KOPT-K1 (cell line): ENCODE measurements at regions not wholly inside any gene's neighbourhood (a gene's known extent, or its start where the extent isn't known, plus 50 kb on each side); places are given as distances from the start of the nearest gene placed in this dataset.
"Not testable (repeated sequence)": the region's sequence is repeated elsewhere in the genome, so short reads cannot be mapped to it uniquely, and the experiment has no call there.

Source experiments
- H3K27ac ChIP-seq: fragments of 200-600 bp; sonication (generic); 2 replicates; pipeline ENCODE4 v1.5.1; 2016; ENCODE audit warnings: antibody characterized with exemption, mild to moderate bottlenecking, low read depth, low read length; ENCODE audit not compliant: poor library complexity, severe bottlenecking
- H3K36me3 ChIP-seq: fragments of 200-600 bp; sonication (generic); 2 replicates; pipeline ENCODE4 v1.5.1; 2017; ENCODE audit warnings: antibody characterized with exemption, mild to moderate bottlenecking, low read length, moderate library complexity; ENCODE audit not compliant: insufficient read depth
- H3K9me3 ChIP-seq: fragments of 200-600 bp; sonication (generic); 2 replicates; pipeline ENCODE4 v1.5.1; 2017; ENCODE audit warnings: antibody characterized with exemption, low read length, mild to moderate bottlenecking; ENCODE audit not compliant: insufficient read depth, poor library complexity, severe bottlenecking

DNA sequence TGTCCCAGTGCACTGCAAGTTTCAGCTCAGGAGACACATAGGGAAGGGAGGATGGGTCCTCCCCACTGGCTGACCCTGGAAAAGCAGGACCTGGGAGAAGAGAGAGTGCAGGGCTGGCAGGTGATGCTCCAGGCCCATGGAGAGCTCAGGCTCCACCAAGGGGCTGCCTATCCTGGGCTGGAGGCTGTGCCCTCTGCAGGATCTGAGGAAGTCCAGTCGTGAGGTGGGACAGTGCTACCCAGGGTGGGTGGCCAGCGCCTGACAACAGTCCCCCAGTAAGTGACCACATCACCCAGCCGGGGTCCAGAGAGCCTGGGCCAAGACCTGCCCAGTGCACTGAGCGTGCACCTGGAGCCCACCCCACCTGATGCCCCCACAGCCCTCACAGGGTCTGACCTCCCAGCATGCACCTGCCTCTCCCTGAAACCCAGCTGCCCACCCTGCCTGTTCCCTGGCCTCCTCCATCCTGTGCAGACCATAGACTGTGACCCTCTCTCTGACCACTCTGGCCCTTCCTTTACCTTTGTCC lies 626.1 kb upstream of the DEFB115 start:
- H3K36me3 ChIP-seq, H3K9me3 ChIP-seq, H3K27ac ChIP-seq: not testable (repeated sequence)

DNA sequence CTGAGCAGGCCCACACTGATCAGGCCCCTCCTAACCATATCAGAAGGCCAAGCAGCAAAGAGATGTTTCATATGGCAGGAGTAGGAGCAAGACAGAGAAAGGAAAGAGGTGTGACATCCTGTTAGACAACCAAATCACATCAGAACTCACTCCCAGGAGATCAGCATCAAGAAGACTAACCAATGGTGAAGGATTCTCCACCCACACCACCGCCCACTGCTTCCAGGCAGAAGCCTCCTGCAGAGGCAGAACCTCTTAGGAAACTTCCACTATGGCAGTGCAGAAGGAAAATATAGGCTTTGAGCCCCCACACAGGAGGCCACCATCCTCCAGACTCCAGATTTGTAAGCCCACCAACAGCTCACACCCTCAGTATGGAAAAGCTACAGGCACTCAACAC lies 624.7 kb upstream of the DEFB115 start:
- not testable (repeated sequence) for H3K9me3 ChIP-seq, H3K36me3 ChIP-seq, H3K27ac ChIP-seq

DNA sequence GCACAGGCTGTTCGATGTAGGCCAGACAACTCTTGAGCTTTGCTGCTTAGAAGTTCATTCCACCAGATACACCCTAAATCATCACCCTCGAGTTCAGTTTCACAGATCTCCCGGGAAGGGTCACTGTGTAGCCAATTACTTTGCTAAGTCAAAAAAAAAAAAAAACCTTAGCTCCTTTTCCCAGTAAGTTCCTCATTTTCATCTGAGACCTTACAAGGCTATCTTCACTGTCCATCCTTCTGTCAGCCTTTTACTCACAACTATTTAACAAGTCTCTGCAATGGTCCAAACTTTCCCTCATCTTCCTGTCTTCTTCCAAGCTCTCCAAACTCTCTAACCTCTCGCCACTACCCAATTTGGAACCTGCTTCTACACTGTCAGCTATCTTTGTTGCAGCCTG lies 615.9 kb upstream of the DEFB115 start:
- not testable (repeated sequence) for H3K9me3 ChIP-seq, H3K36me3 ChIP-seq, H3K27ac ChIP-seq

DNA sequence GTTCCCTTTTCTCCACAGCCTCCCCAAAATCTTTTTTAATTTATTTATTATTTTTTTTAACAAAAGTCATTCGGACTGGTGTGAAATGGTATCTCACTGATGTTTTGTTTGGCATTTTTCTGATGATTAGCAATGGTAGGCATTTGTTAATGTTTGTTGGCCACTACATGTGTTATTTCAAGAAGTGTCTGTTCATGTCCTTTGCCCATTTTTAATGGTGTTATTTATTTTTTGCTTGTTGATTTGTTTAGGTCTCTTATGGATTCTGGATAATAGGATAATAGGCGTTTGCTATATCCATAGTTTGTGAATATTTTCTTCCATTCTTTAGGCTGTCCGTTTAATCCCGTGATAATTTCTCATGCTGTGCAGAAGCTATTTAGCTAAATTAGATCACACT lies 596.5 kb upstream of the DEFB115 start:
- not testable (repeated sequence) for H3K36me3 ChIP-seq, H3K9me3 ChIP-seq, H3K27ac ChIP-seq

DNA sequence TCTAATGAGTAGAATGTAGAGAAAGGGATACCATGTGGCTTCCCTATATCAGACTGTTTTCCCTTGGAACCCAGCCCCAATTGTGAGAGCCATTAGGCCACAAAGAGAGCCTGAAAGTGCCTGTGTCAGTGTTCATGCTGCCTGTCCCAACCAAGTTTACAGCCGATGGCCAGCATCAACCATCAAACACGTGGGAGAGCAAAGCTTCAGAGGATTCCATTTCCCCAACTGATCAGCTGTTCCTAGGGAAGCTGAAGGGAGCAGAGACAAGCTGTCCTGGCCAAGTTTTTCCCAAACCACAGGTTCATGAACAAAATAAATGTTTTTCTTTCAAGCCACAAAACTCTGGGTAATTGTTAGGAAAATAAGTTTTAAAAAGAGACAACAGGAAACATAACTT lies 589.0 kb upstream of the DEFB115 start:
- H3K36me3 ChIP-seq, H3K27ac ChIP-seq, H3K9me3 ChIP-seq: not testable (repeated sequence)

DNA sequence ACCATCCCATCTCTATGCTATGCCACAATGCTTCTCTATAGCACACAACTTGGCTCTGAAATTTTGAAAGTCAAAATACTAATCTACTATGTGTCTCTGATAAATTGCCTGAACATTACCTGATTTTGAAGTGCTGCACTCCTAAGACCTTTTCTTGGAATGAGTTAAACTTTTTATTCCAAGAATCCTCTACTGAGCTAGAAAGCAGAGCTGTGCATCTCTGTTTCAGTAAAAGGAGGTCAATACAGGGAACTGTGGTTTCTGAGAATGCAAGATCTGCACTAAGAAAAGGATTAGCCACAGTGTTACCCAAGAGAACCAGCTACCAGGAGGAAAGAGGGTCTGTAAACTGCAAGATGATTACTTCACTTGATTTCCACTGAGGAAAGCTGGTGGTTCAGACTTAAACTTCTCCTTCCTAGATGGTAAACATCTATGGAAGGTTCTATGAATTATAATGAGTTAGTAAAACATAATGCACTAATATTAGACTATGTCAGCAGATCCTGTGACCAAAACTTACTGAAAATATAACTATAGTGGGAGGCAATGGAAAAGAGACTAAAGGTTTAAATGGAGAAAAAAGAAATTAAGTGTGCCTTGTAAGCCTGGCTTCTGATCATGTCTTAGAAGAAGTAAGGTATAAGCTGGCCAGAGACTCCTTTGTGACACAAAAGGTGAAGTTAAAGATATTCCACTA lies 588.0 kb upstream of the DEFB115 start:
- not testable (repeated sequence) for H3K27ac ChIP-seq, H3K36me3 ChIP-seq

DNA sequence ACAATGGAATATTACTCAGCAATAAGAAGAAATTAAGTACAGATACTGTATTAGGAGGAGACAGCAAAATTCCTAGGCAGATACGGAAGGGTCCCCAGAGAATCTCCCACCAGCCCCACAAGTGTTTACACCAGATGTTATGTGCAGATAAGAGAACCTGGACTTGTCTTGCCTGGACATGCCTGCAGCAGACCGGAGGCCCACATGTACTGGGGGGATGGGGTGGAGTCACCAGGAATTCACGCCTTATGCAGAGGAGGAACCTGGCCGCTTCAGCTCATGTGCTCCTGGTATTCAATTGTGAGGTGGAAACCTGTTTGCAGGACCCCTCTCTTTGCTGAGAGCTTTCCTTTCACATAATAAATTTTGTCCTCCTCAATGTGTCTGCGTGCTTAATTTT lies 586.3 kb upstream of the DEFB115 start:
- not testable (repeated sequence) for H3K36me3 ChIP-seq, H3K9me3 ChIP-seq, H3K27ac ChIP-seq

More for the DNA sequence above, 588.0 kb upstream of the DEFB115 start:
- H3K9me3 ChIP-seq = not testable (repeated sequence)

DNA sequence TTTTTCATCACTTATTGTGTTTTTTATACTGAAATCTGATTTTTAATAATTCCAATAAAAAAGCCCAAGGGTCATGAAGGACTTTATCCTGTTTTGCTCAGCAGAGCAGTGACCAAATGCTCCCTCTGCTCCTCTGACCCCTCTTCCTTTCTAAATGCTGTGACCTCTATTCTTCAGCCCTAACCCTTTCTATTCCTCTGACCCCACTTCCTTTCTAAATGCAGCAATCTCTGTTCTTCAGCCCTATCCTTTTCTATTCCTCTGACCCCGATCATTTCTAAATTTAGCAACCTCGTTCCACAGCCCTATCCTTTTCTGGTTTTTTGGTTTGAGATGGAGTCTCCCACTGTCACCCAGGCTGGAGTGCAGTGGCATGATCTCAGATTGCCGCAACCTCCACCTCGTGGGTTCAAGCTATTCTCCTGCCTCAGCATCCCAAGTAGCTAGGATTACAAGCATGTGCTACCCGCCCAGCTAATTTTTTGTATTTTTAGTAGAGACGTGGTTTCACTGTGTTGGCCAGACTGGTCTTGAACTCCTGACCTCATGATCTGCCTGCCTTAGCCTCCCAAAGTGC lies 581.4 kb upstream of the DEFB115 start:
- not testable (repeated sequence) for H3K27ac ChIP-seq, H3K9me3 ChIP-seq, H3K36me3 ChIP-seq

DNA sequence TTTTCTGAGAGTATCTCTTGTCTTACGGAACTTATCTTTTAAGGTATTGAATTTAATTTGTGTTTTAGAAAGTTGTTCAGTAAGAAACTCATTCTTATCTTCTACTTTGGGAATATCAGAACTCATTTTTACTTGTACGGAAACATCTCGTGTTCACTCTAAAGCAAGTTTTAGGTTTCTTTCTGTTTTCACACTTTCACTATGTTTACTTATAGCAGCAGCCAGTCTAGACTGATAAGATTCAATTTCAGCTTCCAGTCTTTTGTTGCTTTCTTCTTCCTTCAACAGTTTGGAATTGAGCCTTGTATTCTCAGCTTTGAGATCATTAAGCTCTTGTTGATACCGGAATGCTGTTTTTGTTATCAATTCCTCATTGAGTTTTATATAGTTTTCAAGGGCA lies 575.2 kb upstream of the DEFB115 start:
- not testable (repeated sequence) for H3K9me3 ChIP-seq

DNA sequence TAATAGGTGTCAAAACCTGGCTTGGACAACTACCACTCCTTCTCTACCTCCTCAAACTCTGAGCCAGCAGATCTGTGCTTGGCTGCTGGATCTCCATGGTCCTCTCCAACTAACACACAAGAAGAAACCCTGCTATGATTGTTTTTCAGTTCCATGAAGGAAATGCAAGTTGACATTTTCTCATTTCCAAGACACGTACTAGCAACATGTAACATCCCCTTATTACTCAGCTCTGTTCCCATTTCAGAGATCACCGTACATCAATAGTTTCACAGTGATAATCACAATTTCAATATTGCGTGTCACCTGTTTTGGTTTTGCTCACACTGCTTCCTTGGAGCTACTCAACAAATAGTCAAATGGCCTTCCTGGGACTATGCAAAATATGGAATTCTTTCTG lies 544.6 kb upstream of the DEFB115 start:
- not testable (repeated sequence) for H3K36me3 ChIP-seq, H3K27ac ChIP-seq, H3K9me3 ChIP-seq

More for the DNA sequence above, 575.2 kb upstream of the DEFB115 start:
- not testable (repeated sequence) for H3K27ac ChIP-seq, H3K36me3 ChIP-seq

DNA sequence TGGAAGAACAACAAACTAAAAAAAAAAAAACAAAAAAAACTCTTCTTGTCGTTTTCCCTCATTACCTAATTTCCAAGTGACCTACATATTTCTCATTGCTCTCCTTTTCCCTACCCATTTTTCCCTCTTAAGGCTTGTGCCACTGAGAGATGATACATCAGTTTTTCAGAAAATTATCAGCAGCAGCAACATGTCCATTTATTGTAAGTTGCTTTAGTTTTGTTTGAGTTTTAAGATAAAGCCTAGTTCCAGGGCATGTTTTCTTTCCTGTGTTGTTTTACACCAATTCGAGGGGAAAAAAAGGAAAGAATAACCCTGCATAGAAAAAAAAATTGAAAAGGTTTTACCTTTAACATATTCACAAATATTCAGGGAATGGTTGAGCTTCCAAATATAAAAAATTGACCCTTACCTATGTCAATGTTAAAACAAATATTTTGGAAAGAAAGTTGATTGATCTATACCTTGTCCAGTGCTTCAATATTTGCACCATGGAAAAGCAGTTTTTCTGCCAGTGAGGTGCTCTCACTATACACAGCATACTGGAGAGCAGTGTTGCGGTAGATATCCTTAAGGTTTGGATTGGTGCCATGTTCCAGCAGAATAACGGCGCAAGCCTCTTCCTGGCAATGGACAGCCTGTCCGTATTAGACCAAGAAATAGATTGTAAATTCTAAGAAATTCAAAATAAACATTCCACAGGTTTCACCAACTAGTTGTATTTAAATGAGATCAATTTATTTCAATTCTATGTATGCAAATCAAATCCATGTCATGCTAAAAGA lies 537.9 kb upstream of the DEFB115 start:
- H3K27ac ChIP-seq, H3K9me3 ChIP-seq, H3K36me3 ChIP-seq: not testable (repeated sequence)

DNA sequence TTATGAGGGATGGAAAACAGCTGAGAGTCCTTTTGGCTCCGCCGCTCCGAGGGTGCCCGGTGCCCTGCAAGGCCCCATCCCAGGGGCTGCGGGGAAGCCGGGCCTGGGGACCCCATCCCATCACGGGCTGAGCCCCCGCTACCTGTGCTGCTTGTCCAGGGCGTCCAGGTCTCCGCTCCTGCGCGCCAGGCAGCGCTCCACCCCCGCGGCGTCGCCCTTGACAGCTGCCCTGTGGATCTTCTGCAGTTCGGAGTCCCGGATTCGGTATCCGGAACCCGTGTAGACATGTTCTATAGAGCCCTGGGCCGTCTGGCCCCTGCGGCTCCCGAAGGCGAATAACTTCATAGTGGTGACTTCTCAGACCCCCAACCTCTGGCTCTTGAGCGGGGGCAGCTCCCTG lies 534.0 kb upstream of the DEFB115 start:
- H3K9me3 ChIP-seq, H3K36me3 ChIP-seq: not testable (repeated sequence)
- H3K27ac ChIP-seq = peak overlapping the region; percentile 71

DNA sequence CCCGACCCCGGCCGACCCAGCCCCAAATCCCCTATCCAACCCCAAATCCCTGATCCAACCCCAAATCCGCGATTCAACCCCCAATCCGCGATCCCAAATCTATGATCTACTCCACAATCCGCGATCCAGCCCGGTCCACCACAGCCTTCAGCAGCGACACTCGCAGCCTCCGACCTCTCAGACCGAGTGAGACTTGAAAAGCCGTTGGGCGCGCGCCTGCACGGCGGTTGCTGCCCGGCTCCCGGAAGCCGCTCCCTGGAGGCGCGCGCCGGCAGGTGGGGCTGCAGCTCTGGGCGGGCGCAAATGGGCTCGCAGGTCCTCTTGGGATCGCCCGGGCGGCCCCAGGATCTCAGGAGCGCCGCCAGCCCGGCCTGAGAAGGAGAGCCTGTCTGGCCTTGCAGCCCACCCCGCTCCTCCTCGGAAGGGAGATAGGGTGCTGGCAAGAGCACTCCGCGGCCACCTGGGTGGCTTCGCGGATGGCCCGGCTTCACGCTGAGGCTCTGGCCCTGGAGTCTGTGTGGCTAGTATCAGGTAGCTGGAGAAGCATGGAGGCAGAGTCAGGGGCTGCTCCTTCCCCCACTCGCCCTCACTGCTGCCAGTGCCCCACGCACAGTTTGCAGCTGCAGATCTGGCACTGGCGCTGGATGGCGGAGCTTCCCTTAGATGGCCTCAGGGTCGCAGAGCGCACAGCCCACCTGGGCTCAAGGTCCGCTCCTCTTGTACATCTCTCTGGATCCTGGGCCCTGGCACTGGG lies 533.4 kb upstream of the DEFB115 start:
- H3K36me3 ChIP-seq, H3K9me3 ChIP-seq: not testable (repeated sequence)
- peak overlapping the region; percentile 71 for H3K27ac ChIP-seq

DNA sequence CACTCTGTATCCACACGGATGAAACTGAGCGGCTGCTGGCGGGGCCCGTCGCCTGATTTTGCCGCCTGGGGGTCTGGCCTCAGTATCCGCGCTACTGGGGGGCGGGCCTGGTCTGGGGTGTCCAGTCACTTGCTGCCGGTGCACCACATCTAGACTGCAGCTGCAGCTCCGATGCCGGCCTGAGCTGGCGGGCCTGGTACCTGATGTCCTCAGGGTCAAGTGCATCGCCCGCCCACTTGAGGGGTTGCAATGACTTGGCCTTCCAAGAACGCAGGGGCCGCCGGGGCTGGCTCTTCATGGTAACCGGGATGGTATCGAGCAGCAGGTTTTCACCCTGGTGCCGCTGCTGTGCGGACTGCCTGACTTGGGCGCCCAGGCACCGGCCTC lies 532.8 kb upstream of the DEFB115 start:
- not testable (repeated sequence) for H3K9me3 ChIP-seq, H3K36me3 ChIP-seq
- H3K27ac ChIP-seq = peak overlapping the region; percentile 71

DNA sequence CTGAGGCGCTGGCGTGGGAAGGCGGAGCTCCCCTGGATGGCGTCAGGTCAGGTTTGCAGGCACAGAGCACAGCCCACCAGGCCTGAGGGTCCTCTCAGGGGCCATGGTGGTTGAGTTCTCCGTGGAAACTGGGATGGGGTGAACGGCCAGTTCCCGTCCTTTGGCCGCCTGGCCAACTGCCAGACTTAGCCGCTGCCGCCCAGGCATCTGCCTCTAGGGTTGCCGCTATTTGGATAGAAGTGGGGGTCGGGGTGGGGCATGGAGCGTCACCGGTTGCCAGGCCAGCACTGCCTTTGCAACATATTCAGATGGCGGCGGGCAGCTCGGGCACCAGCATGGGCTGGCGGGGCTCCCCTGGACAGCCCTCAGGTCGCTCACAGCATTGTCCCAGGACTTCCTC lies 532.3 kb upstream of the DEFB115 start:
- not testable (repeated sequence) for H3K9me3 ChIP-seq, H3K36me3 ChIP-seq, H3K27ac ChIP-seq
